CD4-positive, alpha-beta T cell treated with Interleukin-4 for 1 hour (primary cell): ENCODE measurements at regions not wholly inside any gene's neighbourhood (a gene's known extent, or its start where the extent isn't known, plus 50 kb on each side); places are given as distances from the start of the nearest gene placed in this dataset.
"Not testable (repeated sequence)": the region's sequence is repeated elsewhere in the genome, so short reads cannot be mapped to it uniquely, and the experiment has no call there.

Experiments
- DNase-seq, 2 donors: peaks; one replicate each; pipeline ENCODE4 v3.0.0-alpha.2; 2020 to 2022

GRCh38 chr16:51516960-51517359 is 365.9 kb upstream of the SALL1 start:
- DNase-seq = not testable (repeated sequence)

GRCh38 chr16:51510416-51510815 is 359.3 kb upstream of the SALL1 start:
- DNase-seq = no peak

- DNase-seq = no peak
Measured at GRCh38 chr16:51509336-51509735, 358.3 kb upstream of the SALL1 start.

GRCh38 chr16:51508490-51509212 is 357.6 kb upstream of the SALL1 start:
- no peak for DNase-seq

GRCh38 chr16:51507286-51507685 is 356.2 kb upstream of the SALL1 start:
- DNase-seq = no peak

- DNase-seq = no peak
Measured at GRCh38 chr16:51500306-51500705, 349.2 kb upstream of the SALL1 start.

GRCh38 chr16:51497541-51498211 is 346.6 kb upstream of the SALL1 start:
- DNase-seq = no peak

GRCh38 chr16:51490866-51491265 is 339.8 kb upstream of the SALL1 start:
- DNase-seq = no peak

GRCh38 chr16:51487880-51488279 is 336.8 kb upstream of the SALL1 start:
- DNase-seq = no peak

GRCh38 chr16:51474414-51475091 is 323.5 kb upstream of the SALL1 start:
- DNase-seq = no peak

- no peak for DNase-seq
Measured at GRCh38 chr16:51473091-51473490, 322.0 kb upstream of the SALL1 start.

- DNase-seq = no peak
Measured at GRCh38 chr16:51470492-51470891, 319.4 kb upstream of the SALL1 start.

- DNase-seq = no peak
Measured at GRCh38 chr16:51464996-51465395, 313.9 kb upstream of the SALL1 start.

- no peak for DNase-seq
Measured at GRCh38 chr16:51461255-51461654, 310.2 kb upstream of the SALL1 start.

- DNase-seq = no peak
Measured at GRCh38 chr16:51458356-51459140, 307.5 kb upstream of the SALL1 start.

GRCh38 chr16:51457775-51458174 is 306.7 kb upstream of the SALL1 start:
- no peak for DNase-seq

GRCh38 chr16:51455398-51455797 is 304.3 kb upstream of the SALL1 start:
- no peak for DNase-seq

GRCh38 chr16:51453251-51453650 is 302.2 kb upstream of the SALL1 start:
- no peak for DNase-seq

- no peak for DNase-seq
Measured at GRCh38 chr16:51450909-51451308, 299.8 kb upstream of the SALL1 start.

- DNase-seq = no peak
Measured at GRCh38 chr16:51450376-51450775, 299.3 kb upstream of the SALL1 start.

- DNase-seq = no peak
Measured at GRCh38 chr16:51449441-51449840, 298.4 kb upstream of the SALL1 start.

GRCh38 chr16:51445250-51445649 is 294.2 kb upstream of the SALL1 start:
- DNase-seq = no peak

- DNase-seq = no peak
Measured at GRCh38 chr16:51443934-51444333, 292.9 kb upstream of the SALL1 start.
